ENCODE measurements at regions not wholly inside any gene's neighbourhood (a gene's known extent, or its start where the extent isn't known, plus 50 kb on each side); places are given as distances from the start of the nearest gene placed in this dataset.

DNA sequence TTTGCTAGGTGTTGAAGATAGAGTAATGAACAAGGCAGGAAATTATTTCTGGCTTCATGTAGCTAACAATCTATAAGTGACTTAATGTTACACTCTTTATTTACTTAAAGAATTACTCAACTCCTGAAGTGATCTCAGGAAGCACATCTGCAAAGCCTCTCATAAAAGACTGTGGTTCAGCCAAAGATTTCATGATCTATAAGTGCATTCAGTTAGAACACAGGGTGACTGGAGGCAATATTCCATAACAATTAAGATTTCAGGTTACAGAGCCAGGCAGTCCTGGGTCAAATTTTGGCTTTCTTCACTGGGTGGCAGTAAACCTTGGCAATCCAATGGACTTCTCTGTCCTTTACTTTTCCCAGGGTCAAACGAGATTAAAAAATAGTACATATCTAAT is 204.0 kb downstream of the TPBG start:
- Histone ChIP-seq H3K9me3 (no peaks in the 10 kb centered on the region), H3K4me3 (no peak overlapping the region), H3K27me3 (no peaks in the 10 kb centered on the region), H3K27ac (no peak overlapping the region), H3K36me3 (no peaks in the 10 kb centered on the region), H3K4me1 (no peaks in the 10 kb centered on the region)
- DNase-seq (no peak), ATAC-seq (no peak)
- TF ChIP-seq POLR2A (IDR thresholded peaks at IDR 0.05), result no peak
- TF ChIP-seq, protein P1, sequence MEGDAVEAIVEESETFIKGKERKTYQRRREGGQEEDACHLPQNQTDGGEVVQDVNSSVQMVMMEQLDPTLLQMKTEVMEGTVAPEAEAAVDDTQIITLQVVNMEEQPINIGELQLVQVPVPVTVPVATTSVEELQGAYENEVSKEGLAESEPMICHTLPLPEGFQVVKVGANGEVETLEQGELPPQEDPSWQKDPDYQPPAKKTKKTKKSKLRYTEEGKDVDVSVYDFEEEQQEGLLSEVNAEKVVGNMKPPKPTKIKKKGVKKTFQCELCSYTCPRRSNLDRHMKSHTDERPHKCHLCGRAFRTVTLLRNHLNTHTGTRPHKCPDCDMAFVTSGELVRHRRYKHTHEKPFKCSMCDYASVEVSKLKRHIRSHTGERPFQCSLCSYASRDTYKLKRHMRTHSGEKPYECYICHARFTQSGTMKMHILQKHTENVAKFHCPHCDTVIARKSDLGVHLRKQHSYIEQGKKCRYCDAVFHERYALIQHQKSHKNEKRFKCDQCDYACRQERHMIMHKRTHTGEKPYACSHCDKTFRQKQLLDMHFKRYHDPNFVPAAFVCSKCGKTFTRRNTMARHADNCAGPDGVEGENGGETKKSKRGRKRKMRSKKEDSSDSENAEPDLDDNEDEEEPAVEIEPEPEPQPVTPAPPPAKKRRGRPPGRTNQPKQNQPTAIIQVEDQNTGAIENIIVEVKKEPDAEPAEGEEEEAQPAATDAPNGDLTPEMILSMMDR (IDR thresholded peaks at IDR 0.05), result no peak
- intact Hi-C loops (cut with DNase I), result no loop called here
- 42 to 68% (median 55%) methylated on average over 1 of the region's 1 CpG for WGBS, 4 donors

DNA sequence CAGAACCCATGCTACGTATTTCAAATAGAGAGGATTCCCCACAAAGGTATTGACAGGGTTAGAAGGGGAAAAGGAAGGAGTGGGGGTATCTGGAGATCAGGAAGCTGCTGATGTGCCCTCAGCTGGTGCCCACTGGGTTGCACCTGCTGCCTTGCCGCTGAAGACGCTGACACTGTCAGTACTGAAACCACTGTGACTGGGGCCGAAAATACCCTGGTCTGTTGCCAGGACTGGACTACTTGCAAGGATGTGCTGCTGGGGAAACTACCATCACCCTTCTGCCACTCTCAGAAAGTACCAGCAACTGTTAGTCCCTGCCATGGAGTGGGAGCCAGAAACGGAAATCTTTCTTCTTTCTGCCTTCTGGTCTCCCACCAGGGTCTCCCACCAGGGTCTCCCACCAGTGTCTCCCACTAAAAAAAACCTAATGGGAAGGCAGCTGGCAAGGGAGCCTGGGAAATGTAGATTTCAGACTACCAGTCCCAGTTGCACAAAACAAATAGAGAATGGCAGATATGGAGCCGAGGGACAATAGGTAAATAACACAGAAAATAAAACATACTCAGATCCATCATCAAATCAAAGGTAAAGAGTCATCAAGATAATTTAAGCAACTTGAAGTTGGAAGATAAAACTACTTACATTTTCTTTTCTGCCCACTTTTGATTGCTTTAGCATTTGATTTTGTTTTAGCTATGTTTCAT is 204.8 kb downstream of the TPBG start:
- DNase-seq (no peak), ATAC-seq (no peak)
- no peak overlapping the region for H3K4me3 ChIP-seq
- no peaks in the 10 kb centered on the region for H3K4me1 ChIP-seq
- H3K36me3 ChIP-seq, result no peaks in the 10 kb centered on the region
- 63 to 79% (median 73%) methylated on average over 6 of the region's 6 CpGs for WGBS, 4 donors
- no peaks in the 10 kb centered on the region for H3K27me3 ChIP-seq
- H3K27ac ChIP-seq, result no peak overlapping the region
- no peak for TF ChIP-seq POLR2A (IDR thresholded peaks at IDR 0.05)
- intact Hi-C loops (cut with DNase I), result no loop called here
- no peaks in the 10 kb centered on the region for H3K9me3 ChIP-seq

DNA sequence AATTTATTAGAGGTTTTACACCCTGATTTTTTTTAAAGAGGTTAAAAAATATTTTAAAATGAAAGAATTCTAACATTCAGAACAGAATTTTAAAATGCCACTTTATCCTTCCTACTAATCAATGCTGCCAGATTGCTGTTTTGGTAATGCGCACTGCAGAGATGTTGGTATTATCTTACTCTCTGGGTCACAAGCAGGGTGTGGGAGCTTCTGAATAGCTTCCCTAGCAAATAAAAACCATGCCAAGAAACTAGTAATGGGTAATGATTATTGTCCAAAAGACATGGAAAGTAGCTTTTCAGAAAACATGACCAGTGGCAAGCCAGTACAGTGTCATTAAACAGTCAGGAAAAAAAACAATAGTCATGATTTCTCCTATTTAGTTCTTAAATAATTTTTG is 205.4 kb downstream of the TPBG start:
- Histone ChIP-seq H3K36me3 (no peaks in the 10 kb centered on the region), H3K27me3 (no peaks in the 10 kb centered on the region), H3K9me3 (no peaks in the 10 kb centered on the region), H3K27ac (no peak overlapping the region), H3K4me1 (no peaks in the 10 kb centered on the region), H3K4me3 (no peak overlapping the region)
- WGBS, 4 donors, result 83 to 97% (median 88%) methylated on average over 1 of the region's 1 CpG
- no peak for ATAC-seq
- no peak for DNase-seq
- intact Hi-C loops (cut with DNase I), result no loop called here
- TF ChIP-seq, protein P1 (IDR thresholded peaks at IDR 0.05), result no peak

DNA sequence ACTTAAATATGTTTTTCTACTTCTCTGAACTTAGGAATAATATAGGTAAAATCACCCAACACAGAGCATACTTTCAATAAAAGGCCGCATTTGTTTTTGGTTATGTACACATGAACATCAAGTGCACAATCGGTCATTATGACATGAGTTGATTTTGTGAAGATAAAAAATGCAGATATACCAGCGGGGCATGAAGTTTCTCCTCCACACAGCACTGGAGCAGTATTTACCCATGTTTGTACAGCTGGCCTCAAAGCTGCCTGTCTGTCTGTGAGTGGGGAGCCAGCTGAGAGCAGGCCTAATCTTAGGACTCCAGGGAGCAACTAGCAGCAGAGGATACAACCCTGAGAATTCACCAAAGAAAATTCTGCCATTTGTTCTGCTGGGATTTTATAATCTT is 206.5 kb downstream of the TPBG start:
- peaks cover 0 to 1% (median 0%) of the 10 kb centered on the region in 12 donors for H3K9me3 ChIP-seq
- no peaks in the 10 kb centered on the region for H3K36me3 ChIP-seq
- no peak overlapping the region for H3K4me3 ChIP-seq
- ATAC-seq, result no peak
- TF ChIP-seq, protein P1 (IDR thresholded peaks at IDR 0.05), result no peak
- TF ChIP-seq POLR2A (IDR thresholded peaks at IDR 0.05), result no peak
- WGBS, 4 donors, result 63 to 67% (median 65%) methylated on average over 3 of the region's 3 CpGs
- H3K4me1 ChIP-seq, result no peaks in the 10 kb centered on the region
- intact Hi-C loops (cut with DNase I), result no loop called here
- DNase-seq, result no peak
- no peak overlapping the region for H3K27ac ChIP-seq
- no peaks in the 10 kb centered on the region for H3K27me3 ChIP-seq

DNA sequence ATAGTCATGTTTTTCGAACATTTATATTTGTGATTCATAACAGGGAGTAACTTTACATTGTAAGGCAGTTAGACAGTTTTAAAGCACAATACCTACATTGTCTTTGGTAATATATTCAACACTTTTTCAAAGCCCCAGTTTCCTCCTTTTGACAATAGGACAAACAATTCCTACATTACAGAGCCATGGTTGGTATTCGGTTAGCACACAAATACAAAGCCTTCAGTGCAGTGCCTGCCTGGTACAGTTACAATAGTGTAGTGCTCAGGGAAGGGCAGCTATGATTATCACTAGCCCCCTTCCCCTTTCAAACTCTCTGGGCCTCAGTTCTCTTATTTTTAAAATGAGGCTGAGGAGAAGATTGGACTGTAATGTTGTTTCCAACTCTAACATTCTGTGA is 207.8 kb downstream of the TPBG start:
- Histone ChIP-seq H3K36me3 (no peaks in the 10 kb centered on the region), H3K4me1 (no peaks in the 10 kb centered on the region), H3K9me3 (peaks cover 0 to 14% (median 4%) of the 10 kb centered on the region in 12 donors), H3K27ac (no peak overlapping the region), H3K27me3 (no peaks in the 10 kb centered on the region), H3K4me3 (no peak overlapping the region)
- DNase-seq, result no peak
- TF ChIP-seq, protein P1 (IDR thresholded peaks at IDR 0.05), result no peak
- TF ChIP-seq POLR2A (IDR thresholded peaks at IDR 0.05), result no peak
- intact Hi-C loops (cut with DNase I), result no loop called here
- ATAC-seq, result no peak
- 57 to 72% (median 66%) methylated on average over 2 of the region's 2 CpGs for WGBS, 4 donors
